Ectodermal cell (in vitro differentiated cells): ENCODE measurements at regions not wholly inside any gene's neighbourhood (a gene's known extent, or its start where the extent isn't known, plus 50 kb on each side); places are given as distances from the start of the nearest gene placed in this dataset.

Source experiments
- H3K27ac ChIP-seq: 2 replicates; pipeline ENCODE4 v1.7.0; 2013; ENCODE audit warnings: mild to moderate bottlenecking, low read depth, low read length; ENCODE audit not compliant: insufficient read depth, poor library complexity, severe bottlenecking
- H3K27me3 ChIP-seq: 2 replicates; pipeline ENCODE4 v1.7.0; 2013; ENCODE audit warnings: mild to moderate bottlenecking, low read length; ENCODE audit not compliant: insufficient read depth, control insufficient read depth, poor library complexity, severe bottlenecking
- H3K36me3 ChIP-seq: one replicate; pipeline ENCODE4 v1.7.0; 2013; ENCODE audit warnings: low read length; ENCODE audit not compliant: control insufficient read depth, insufficient read depth
- H3K4me1 ChIP-seq: one replicate; pipeline ENCODE4 v1.7.0; 2013; ENCODE audit warnings: low read length; ENCODE audit not compliant: control insufficient read depth, insufficient read depth
- H3K4me3 ChIP-seq: 2 replicates; pipeline ENCODE4 v1.7.0; 2013; ENCODE audit warnings: low read depth, low read length, control low read depth; ENCODE audit not compliant: insufficient read depth
- H3K9me3 ChIP-seq: 2 replicates; pipeline ENCODE4 v1.7.0; 2013; ENCODE audit warnings: mild to moderate bottlenecking, low read length, moderate library complexity; ENCODE audit not compliant: control insufficient read depth
- WGBS, 2 experiments: methylation state at CpG; one replicate each; pipeline ENCODE4 v1.1.7; 2013; ENCODE audit warnings: missing lambda C conversion rate in 2 of 2; 5-methylcytosine and 5-hydroxymethylcytosine counted together

GRCh38 chr11:42006766-42007165 lies 547.3 kb upstream of the LRRC4C start:
- H3K27me3 ChIP-seq: no peaks in the 10 kb centered on the region
- no peak overlapping the region for H3K4me3 ChIP-seq
- H3K9me3 ChIP-seq: no peaks in the 10 kb centered on the region
- no peaks in the 10 kb centered on the region for H3K4me1 ChIP-seq
- no peaks in the 10 kb centered on the region for H3K36me3 ChIP-seq
- WGBS, 2 experiments: 88 to 91% methylated on average over 1 of the region's 1 CpG
- no peak overlapping the region for H3K27ac ChIP-seq

- Histone ChIP-seq H3K27me3 (no peaks in the 10 kb centered on the region), H3K36me3 (no peaks in the 10 kb centered on the region), H3K4me3 (no peak overlapping the region), H3K4me1 (no peaks in the 10 kb centered on the region), H3K27ac (no peak overlapping the region), H3K9me3 (no peaks in the 10 kb centered on the region)
- 92 to 93% methylated on average over 3 of the region's 3 CpGs for WGBS, 2 experiments
Observed at GRCh38 chr11:42012271-42012670, 552.8 kb upstream of the LRRC4C start.

DNA sequence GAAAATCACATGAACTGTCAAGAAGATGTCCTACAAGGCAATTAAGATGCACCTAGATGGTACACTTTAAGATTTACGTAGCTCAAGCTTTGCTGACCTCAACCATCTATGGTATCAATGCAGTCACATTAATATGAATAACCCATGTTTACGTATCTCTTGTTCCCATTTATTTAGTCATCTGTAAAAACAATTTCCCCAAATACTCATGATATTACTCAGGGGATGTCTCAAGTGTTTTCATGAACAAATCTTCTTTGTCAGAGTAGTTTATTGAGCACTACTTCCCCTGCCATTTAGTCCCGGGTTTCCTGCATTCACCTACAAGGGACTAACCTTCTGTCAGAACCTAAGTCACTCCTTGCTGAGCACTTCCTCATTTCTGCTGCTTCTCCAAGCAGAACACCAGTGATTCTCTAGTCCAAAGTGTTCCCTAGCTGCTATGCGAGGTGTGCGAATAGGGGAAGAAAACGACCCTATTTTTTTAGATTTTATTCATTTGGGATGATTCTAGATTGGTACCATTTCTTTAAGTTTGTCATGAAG lies 554.3 kb upstream of the LRRC4C start:
- H3K4me3 ChIP-seq: no peak overlapping the region
- 93 to 94% methylated on average over 6 of the region's 6 CpGs for WGBS, 2 experiments
- no peaks in the 10 kb centered on the region for H3K9me3 ChIP-seq
- H3K36me3 ChIP-seq: no peaks in the 10 kb centered on the region
- peaks cover 3% of the 10 kb centered on the region for H3K4me1 ChIP-seq
- no peaks in the 10 kb centered on the region for H3K27me3 ChIP-seq
- H3K27ac ChIP-seq: no peak overlapping the region

DNA sequence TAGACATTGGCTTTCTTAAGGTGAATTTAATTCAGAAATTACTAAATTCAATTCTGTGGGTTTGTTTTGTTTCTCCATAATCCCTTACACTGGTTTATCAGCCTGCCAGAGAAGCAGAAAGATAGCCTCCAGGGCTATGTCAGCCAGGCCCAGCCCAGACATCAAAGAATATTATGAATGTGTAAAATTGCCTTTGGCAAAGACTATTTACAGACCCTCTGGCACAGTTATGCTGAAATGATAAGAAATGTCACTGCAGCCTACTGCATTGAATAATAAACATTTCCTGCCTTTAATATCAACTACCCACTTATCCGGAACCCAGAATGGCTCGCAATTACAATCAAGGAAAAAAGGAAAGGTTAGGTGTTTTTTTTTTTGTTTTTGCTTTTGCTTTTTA lies 562.5 kb upstream of the LRRC4C start:
- Histone ChIP-seq H3K4me1 (peaks cover 3% of the 10 kb centered on the region), H3K4me3 (no peak overlapping the region), H3K27me3 (no peaks in the 10 kb centered on the region), H3K36me3 (no peaks in the 10 kb centered on the region), H3K9me3 (no peaks in the 10 kb centered on the region), H3K27ac (no peak overlapping the region)
- WGBS, 2 experiments: 100% methylated on average over 1 of the region's 2 CpGs; no CpG with 5 or more reads in 1 of the 2 experiments

GRCh38 chr11:42023267-42023666 lies 563.8 kb upstream of the LRRC4C start:
- no peaks in the 10 kb centered on the region for H3K9me3 ChIP-seq
- H3K27ac ChIP-seq: no peak overlapping the region
- no peak overlapping the region for H3K4me3 ChIP-seq
- no peaks in the 10 kb centered on the region for H3K27me3 ChIP-seq
- no peaks in the 10 kb centered on the region for H3K36me3 ChIP-seq
- peaks cover 1% of the 10 kb centered on the region for H3K4me1 ChIP-seq

GRCh38 chr11:42025121-42025803 lies 565.8 kb upstream of the LRRC4C start:
- H3K27me3 ChIP-seq: no peaks in the 10 kb centered on the region
- H3K27ac ChIP-seq: no peak overlapping the region
- 84 to 95% methylated on average over 3 to 4 of the region's 4 CpGs for WGBS, 2 experiments
- no peaks in the 10 kb centered on the region for H3K36me3 ChIP-seq
- no peaks in the 10 kb centered on the region for H3K9me3 ChIP-seq
- no peaks in the 10 kb centered on the region for H3K4me1 ChIP-seq
- no peak overlapping the region for H3K4me3 ChIP-seq

DNA sequence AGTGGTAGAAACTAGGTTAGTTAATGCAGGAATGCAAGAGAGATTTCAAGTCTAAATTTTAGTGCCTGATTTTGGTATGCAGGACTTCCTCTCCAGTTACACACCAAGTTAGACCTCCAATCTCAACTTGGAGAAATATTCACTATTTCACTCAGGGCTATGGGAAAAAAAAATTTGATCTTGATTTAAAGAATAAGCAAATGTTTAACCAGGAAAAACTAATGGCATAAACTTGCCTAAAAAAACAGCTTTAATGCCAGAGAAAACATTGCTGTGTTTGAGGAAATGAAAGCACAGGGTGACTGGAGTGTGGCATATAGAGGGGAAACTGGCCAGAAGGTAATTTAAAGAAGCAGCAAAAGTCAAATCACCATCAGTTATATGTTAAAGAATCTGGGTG lies 575.4 kb upstream of the LRRC4C start:
- no peaks in the 10 kb centered on the region for H3K4me1 ChIP-seq
- no peak overlapping the region for H3K4me3 ChIP-seq
- H3K27ac ChIP-seq: no peak overlapping the region
- no peaks in the 10 kb centered on the region for H3K9me3 ChIP-seq
- no peaks in the 10 kb centered on the region for H3K36me3 ChIP-seq
- no peaks in the 10 kb centered on the region for H3K27me3 ChIP-seq

GRCh38 chr11:42036201-42036600 lies 576.7 kb upstream of the LRRC4C start:
- Histone ChIP-seq H3K4me3 (no peak overlapping the region), H3K36me3 (no peaks in the 10 kb centered on the region), H3K27ac (no peak overlapping the region), H3K27me3 (no peaks in the 10 kb centered on the region), H3K4me1 (no peaks in the 10 kb centered on the region), H3K9me3 (no peaks in the 10 kb centered on the region)
- WGBS, 2 experiments: 89 to 100% methylated on average over 1 of the region's 2 CpGs

DNA sequence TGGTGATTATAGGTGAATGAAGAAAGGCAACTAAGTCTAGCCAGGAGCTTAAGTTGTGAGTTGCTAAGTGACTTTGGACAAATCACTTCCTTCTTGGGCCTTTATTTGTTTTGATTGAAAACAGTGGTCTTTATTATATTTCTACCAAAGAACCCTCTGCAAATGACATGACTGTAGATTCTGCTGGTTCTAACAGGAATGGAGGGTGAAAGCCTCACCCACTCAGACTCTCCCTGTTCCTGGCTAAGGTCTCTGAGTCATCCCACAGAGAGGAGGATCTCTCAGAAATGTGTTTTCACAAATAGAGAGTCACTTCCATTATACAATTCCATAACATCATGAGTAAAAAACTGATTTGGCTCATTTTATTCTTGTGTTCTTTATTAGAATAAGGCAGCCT lies 583.9 kb upstream of the LRRC4C start:
- H3K9me3 ChIP-seq: no peaks in the 10 kb centered on the region
- no peaks in the 10 kb centered on the region for H3K27me3 ChIP-seq
- H3K4me3 ChIP-seq: no peak overlapping the region
- no peak overlapping the region for H3K27ac ChIP-seq
- H3K4me1 ChIP-seq: no peaks in the 10 kb centered on the region
- H3K36me3 ChIP-seq: no peaks in the 10 kb centered on the region

DNA sequence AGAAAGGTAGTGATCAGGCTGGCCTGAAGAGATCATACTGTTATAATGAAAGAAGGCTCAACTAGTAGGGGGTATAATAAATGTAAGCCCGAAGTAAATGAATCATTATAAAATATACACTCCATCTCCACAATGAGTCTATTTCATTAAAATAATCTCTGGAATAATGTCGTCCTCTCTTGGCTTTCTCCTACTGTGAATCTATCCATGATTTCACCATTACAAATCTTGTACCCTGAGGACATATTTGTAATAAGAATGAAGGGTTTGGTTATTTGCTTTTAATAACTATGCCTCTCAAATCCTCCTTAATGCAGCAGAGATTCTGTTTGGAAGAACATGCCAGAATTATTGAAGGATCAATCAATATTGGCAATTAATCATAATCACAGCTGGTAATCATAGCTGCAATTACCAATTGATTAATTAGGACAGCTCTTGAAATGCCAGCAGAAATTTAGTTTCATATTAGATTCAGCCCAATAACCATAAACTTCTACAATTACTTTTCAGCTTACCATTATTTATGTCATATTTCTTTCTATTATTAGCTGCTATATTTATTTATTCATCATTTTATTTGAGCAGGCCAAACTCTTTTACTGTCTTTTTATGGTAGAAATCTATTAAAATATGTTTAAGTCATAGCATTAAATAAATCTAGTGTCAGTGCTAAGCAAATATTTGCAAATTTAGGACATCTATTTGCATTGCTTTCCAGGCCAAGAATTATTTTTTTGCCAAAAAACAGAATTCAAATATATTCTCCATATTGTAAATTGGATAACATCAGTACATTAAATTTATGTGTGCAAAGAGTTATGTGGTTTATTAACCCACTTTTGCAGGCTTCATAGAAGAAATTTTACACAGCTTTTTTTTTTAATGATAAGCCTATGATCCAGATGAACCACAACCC lies 588.4 kb upstream of the LRRC4C start:
- Histone ChIP-seq H3K4me1 (no peaks in the 10 kb centered on the region), H3K36me3 (no peaks in the 10 kb centered on the region), H3K27ac (no peak overlapping the region), H3K4me3 (no peak overlapping the region), H3K9me3 (no peaks in the 10 kb centered on the region), H3K27me3 (no peaks in the 10 kb centered on the region)
- WGBS, 2 experiments: 75 to 100% methylated on average over 1 of the region's 2 CpGs
